PC-3 (cell line): ENCODE measurements at regions not wholly inside any gene's neighbourhood (a gene's known extent, or its start where the extent isn't known, plus 50 kb on each side); places are given as distances from the start of the nearest gene placed in this dataset.

Experiments
- ATAC-seq: fragments of 200-7000 bp; cut with Tn5 transposase; 2 replicates; pipeline ENCODE4 v1.9.1; 2020; ENCODE audit warnings: mild to moderate bottlenecking, moderate library complexity
- BruUV-seq: library from RNA; stranded (reverse); fragments of 400-500 nt; replicated peaks from 2 replicates; lab custom pipeline; 2021; lab: Mats Ljungman, UMichigan
- CTCF ChIA-PET: fragments of 300-600 bp; sonication (Branson Sonifier 250); formaldehyde crosslinking; loops from one replicate; lab custom pipeline; 2022; ENCODE audit warnings: antibody characterized with exemption; lab: Charles Lee
- POLR2A ChIA-PET: fragments of 300-600 bp; sonication (Branson Sonifier 250); formaldehyde crosslinking; loops from one replicate; lab custom pipeline; 2022; ENCODE audit warnings: antibody characterized with exemption; ENCODE audit not compliant: unreplicated experiment; lab: Charles Lee
- DNase-seq: peaks from one replicate; pipeline ENCODE4 v3.0.0-alpha.2; 2015
- H2AFZ ChIP-seq: fragments of 300-600 bp; sonication (generic); 2 replicates; pipeline ENCODE4 v1.6.0; 2016; ENCODE audit warnings: antibody characterized with exemption, low read length
- H3F3A ChIP-seq: fragments of 300-600 bp; sonication (generic); one replicate; pipeline ENCODE4 v1.6.0; 2017; ENCODE audit warnings: antibody characterized with exemption, low read length, control low read depth, mild to moderate bottlenecking; ENCODE audit not compliant: unreplicated experiment
- H3K27ac ChIP-seq: fragments of 300-600 bp; sonication (generic); 2 replicates; pipeline ENCODE4 v1.5.1; 2016; ENCODE audit warnings: mild to moderate bottlenecking, low read length
- H3K27me3 ChIP-seq: fragments of 300-600 bp; sonication (generic); 2 replicates; pipeline ENCODE4 v1.6.1; 2016; ENCODE audit warnings: low read length, mixed read lengths
- H3K36me3 ChIP-seq: fragments of 300-600 bp; sonication (generic); 2 replicates; pipeline ENCODE4 v1.6.1; 2016; ENCODE audit warnings: low read depth, mixed run types, low read length, mixed read lengths
- H3K4me1 ChIP-seq: fragments of 300-600 bp; sonication (generic); 2 replicates; pipeline ENCODE4 v1.5.1; 2016; ENCODE audit warnings: low read length; ENCODE audit not compliant: insufficient read depth
- H3K4me2 ChIP-seq: fragments of 300-600 bp; sonication (generic); 2 replicates; pipeline ENCODE4 v1.6.0; 2016; ENCODE audit warnings: low read length
- H3K4me3 ChIP-seq: fragments of 300-600 bp; sonication (generic); 2 replicates; pipeline ENCODE4 v1.5.1; 2016; ENCODE audit warnings: mild to moderate bottlenecking, low read length, mixed read lengths
- H3K79me2 ChIP-seq: fragments of 300-600 bp; sonication (generic); 2 replicates; pipeline ENCODE4 v1.6.1; 2017; ENCODE audit warnings: low read length, mixed read lengths
- H3K9ac ChIP-seq: fragments of 300-600 bp; sonication (generic); 2 replicates; pipeline ENCODE4 v1.6.0; 2016; ENCODE audit warnings: mild to moderate bottlenecking, low read length
- H3K9me2 ChIP-seq: fragments of 300-600 bp; sonication (generic); replicated peaks from 2 replicates; pipeline ENCODE4 v1.6.1; 2016; ENCODE audit warnings: mixed run types, low read length, mixed read lengths
- H3K9me3 ChIP-seq: fragments of 300-600 bp; sonication (generic); 2 replicates; pipeline ENCODE4 v1.6.1; 2016; ENCODE audit warnings: low read length, mixed read lengths
- H4K20me1 ChIP-seq: fragments of 300-600 bp; sonication (generic); 2 replicates; pipeline ENCODE4 v1.6.1; 2016; ENCODE audit warnings: low read length, mixed read lengths
- EZH2 ChIP-seq: fragments of 300-600 bp; sonication (generic); IDR thresholded peaks from one replicate; pipeline ENCODE4 v1.6.1; 2017; ENCODE audit warnings: antibody characterized with exemption, mild to moderate bottlenecking, low read length; ENCODE audit not compliant: unreplicated experiment
- EZH2phosphoT487 ChIP-seq: fragments of 300-600 bp; sonication (generic); IDR thresholded peaks from 2 replicates; pipeline ENCODE4 v1.6.1; 2018; ENCODE audit warnings: mild to moderate bottlenecking, antibody characterized with exemption, low read length, borderline replicate concordance
- intact Hi-C: fragments of 100-400 bp; cut with micrococcal nuclease; formaldehyde crosslinking; loops from 2 replicates; pipeline ENCODE4 v1.9.0; 2023
- TF ChIP-seq, protein P1 (sequence below): fragments of 300-600 bp; sonication (generic); conservative IDR thresholded peaks from 2 replicates; pipeline ENCODE4 v1.5.1; 2017; ENCODE audit warnings: antibody characterized with exemption, low read depth, mild to moderate bottlenecking, low read length

DNA sequence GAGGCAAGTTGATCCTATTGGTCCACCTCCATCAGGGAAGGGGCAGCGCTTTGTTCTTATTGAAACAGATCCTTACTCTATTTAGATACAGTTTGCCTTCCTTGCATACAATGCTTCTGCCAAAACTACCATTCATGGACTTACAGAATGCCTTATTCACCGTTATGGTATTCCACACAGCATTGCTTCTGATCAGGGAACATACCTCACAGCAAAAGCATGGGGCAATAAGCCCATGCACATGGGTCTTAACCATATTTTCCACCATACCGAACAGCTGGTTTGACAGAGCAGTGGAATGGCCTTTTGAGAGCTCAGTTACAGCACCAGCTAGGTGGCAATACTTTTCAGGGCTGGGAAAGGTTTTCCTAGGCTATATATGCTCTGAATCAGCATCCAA is 544.8 kb upstream of the ADGRL4 start:
- H3K27ac ChIP-seq, result no peak overlapping the region
- intact Hi-C loops, result no loop called here
- no peaks in the 10 kb centered on the region for H4K20me1 ChIP-seq
- no peaks in the 10 kb centered on the region; the same call in 1 of the 2 replicates for H3K9me2 ChIP-seq
- no peaks in the 10 kb centered on the region for H3K9me3 ChIP-seq
- POLR2A ChIA-PET, result no interaction called here
- no peak overlapping the region for H3K4me2 ChIP-seq
- H3K27me3 ChIP-seq, result no peaks in the 10 kb centered on the region
- H2AFZ ChIP-seq, result no peak overlapping the region
- CTCF ChIA-PET, result no interaction called here
- H3K79me2 ChIP-seq, result no peaks in the 10 kb centered on the region
- H3K4me3 ChIP-seq, result no peak overlapping the region
- no peaks in the 10 kb centered on the region for H3F3A ChIP-seq
- no peak for ATAC-seq
- H3K9ac ChIP-seq, result no peak overlapping the region
- H3K4me1 ChIP-seq, result no peaks in the 10 kb centered on the region
- H3K36me3 ChIP-seq, result no peaks in the 10 kb centered on the region
- no TSS peak for BruUV-seq
- no peak for DNase-seq
- TF ChIP-seq EZH2, result no peak
- TF ChIP-seq, protein P1, sequence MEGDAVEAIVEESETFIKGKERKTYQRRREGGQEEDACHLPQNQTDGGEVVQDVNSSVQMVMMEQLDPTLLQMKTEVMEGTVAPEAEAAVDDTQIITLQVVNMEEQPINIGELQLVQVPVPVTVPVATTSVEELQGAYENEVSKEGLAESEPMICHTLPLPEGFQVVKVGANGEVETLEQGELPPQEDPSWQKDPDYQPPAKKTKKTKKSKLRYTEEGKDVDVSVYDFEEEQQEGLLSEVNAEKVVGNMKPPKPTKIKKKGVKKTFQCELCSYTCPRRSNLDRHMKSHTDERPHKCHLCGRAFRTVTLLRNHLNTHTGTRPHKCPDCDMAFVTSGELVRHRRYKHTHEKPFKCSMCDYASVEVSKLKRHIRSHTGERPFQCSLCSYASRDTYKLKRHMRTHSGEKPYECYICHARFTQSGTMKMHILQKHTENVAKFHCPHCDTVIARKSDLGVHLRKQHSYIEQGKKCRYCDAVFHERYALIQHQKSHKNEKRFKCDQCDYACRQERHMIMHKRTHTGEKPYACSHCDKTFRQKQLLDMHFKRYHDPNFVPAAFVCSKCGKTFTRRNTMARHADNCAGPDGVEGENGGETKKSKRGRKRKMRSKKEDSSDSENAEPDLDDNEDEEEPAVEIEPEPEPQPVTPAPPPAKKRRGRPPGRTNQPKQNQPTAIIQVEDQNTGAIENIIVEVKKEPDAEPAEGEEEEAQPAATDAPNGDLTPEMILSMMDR, result no peak
- TF ChIP-seq EZH2phosphoT487, result no peak

DNA sequence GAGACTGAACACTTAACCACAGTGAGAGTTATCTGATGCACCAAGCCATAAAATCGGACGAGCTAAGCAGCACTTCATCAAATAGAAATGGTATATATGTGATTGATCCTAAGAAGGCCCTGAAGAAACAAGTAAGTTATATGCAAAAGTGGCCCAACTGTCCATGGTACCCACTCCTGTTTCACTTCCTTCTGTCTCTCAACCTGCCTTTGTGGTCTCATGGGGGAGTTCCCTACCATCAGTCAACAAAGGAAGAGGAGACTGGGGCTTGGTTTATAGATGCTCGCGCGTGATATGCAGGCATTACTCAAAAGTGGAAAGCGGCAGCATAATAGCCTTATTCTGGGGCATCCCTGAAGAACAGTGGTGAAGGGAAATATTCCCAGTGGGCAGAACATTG is 543.9 kb upstream of the ADGRL4 start:
- Histone ChIP-seq H3K4me3 (no peak overlapping the region), H3K9me2 (no peaks in the 10 kb centered on the region; the same call in 1 of the 2 replicates), H3K79me2 (no peaks in the 10 kb centered on the region), H3K4me2 (no peak overlapping the region), H4K20me1 (no peaks in the 10 kb centered on the region), H3K27ac (no peak overlapping the region), H2AFZ (no peak overlapping the region), H3K9ac (no peak overlapping the region), H3F3A (no peaks in the 10 kb centered on the region), H3K36me3 (no peaks in the 10 kb centered on the region), H3K4me1 (no peaks in the 10 kb centered on the region), H3K27me3 (no peaks in the 10 kb centered on the region), H3K9me3 (no peaks in the 10 kb centered on the region)
- DNase-seq, result no peak
- ATAC-seq, result no peak
- POLR2A ChIA-PET, result no interaction called here
- intact Hi-C loops, result no loop called here
- no TSS peak for BruUV-seq
- CTCF ChIA-PET, result no interaction called here
- TF ChIP-seq EZH2 (no peak), EZH2phosphoT487 (no peak)
- TF ChIP-seq, protein P1, result no peak

DNA sequence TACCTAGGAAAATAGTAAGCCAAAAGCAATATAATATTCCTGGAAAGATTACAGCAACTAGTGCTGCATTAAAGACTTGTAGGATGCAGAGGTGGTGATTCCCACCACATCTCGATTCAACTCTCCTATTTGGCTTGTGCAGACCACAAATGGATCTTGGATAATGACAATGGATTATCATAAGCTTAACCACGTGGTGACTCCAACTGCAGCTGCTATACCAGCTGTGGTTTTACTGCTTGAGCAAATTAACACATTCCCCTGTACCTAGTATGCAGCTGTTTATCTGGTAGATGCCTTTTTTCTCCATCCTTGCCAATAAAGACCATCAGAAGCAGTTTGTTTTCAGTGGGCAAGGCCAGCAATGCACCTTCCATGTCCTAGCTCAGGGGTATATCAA is 542.7 kb upstream of the ADGRL4 start:
- ChIA-PET POLR2A (no interaction called here), CTCF (no interaction called here)
- Histone ChIP-seq H3K9ac (no peak overlapping the region), H3K4me3 (no peak overlapping the region), H4K20me1 (no peaks in the 10 kb centered on the region), H3F3A (no peaks in the 10 kb centered on the region), H3K27me3 (no peaks in the 10 kb centered on the region), H3K79me2 (no peaks in the 10 kb centered on the region), H2AFZ (no peak overlapping the region), H3K9me3 (no peaks in the 10 kb centered on the region), H3K9me2 (no peaks in the 10 kb centered on the region; the same call in 1 of the 2 replicates), H3K4me2 (no peak overlapping the region), H3K4me1 (no peaks in the 10 kb centered on the region), H3K27ac (no peak overlapping the region), H3K36me3 (no peaks in the 10 kb centered on the region)
- TF ChIP-seq EZH2 (no peak), EZH2phosphoT487 (no peak)
- TF ChIP-seq, protein P1, result no peak
- no peak for ATAC-seq
- intact Hi-C loops, result no loop called here
- no peak for DNase-seq
- no TSS peak for BruUV-seq
